Pons (tissue), 1 donor: ENCODE measurements at regions not wholly inside any gene's neighbourhood (a gene's known extent, or its start where the extent isn't known, plus 50 kb on each side); places are given as distances from the start of the nearest gene placed in this dataset.

Experiments
- DNase-seq: peaks from one replicate; pipeline ENCODE4 v3.0.0-alpha.2; 2016; ENCODE audit warnings: low spot score

DNA sequence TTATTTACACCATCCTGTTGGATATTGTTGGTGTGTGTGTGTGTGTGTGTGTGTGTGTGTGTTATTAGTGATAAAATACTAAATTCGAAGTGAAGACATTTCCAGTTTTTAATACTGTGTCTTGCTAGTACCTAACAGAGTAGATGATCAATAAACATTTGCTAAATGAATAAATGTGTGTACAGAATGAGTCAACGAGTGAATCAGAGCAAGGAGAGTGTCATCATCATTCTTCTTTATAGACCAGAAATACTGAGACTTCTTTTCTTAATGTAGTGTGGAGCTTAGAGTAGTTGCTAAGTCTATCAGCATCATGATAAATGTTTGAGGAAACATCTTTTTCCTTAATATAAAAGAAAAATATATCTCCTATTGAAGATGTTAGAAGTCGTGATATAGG is 169.7 kb upstream of the SATB2 start:
- DNase-seq: no peak

DNA sequence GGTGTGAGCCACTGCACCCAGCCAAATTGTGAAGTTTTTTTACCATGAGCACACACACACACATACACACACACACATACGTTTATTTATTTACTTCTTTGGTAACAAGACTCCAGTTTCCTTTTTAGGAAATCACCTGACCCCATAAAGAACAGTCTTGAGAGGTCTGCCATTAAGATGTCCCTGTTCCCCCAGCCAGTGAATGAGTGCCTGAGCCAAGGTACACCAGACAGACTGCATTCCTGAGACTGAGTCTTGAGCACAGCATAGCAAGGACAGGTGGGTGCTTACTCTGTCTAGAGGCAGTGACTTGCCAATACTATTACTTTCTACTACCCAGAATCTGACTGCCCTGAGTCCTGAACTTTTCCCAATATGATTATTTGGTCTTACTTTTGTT is 167.2 kb upstream of the SATB2 start:
- DNase-seq: no peak

DNA sequence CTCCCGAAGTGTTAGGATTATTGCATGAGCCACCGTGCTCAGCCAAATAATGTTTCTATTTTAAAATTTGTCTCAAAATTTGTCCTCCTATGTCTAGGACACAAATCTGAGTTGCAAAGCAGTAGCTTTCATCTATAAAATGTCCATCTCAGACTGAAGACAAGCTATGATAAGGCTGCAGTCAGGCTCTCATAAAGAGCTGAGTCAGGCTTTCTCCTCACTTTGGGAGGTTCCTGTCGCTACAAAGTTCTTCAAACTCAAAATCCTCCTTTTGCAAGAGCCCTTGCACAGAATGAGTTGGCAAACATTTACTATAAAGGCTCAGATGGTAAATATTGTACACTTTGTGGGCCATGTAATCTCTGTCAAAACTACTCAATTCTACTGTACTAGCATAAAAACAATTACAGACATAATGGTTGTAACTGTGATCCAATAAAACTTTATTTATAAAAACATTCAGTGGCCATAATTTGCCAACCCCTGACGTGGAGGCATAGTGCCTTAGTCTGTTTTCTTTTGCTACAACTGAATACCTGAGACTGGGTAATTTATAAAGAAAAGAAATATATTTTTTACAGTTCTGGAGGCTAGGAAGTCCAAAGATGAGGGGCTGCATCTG is 154.9 kb upstream of the SATB2 start:
- DNase-seq: no peak

DNA sequence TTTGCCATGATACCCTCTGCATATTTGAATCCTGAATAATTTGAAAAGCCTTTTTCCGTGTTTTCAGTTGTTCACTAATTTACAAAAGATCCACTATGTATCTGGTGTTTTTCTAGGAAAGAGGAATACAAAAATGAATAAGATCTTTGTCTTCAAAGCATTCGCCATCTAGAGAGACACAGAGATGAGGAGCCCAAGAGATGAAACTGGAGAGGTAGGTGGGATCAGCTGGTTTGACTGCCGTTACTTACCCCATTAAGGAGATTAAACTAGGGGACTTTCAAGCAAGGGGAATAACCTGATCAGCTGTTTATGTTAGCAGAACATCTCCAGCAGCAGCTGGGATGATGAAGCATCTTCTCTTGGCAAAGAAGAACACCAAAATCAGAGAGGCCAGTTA is 150.2 kb upstream of the SATB2 start:
- DNase-seq: peak; percentile 79

DNA sequence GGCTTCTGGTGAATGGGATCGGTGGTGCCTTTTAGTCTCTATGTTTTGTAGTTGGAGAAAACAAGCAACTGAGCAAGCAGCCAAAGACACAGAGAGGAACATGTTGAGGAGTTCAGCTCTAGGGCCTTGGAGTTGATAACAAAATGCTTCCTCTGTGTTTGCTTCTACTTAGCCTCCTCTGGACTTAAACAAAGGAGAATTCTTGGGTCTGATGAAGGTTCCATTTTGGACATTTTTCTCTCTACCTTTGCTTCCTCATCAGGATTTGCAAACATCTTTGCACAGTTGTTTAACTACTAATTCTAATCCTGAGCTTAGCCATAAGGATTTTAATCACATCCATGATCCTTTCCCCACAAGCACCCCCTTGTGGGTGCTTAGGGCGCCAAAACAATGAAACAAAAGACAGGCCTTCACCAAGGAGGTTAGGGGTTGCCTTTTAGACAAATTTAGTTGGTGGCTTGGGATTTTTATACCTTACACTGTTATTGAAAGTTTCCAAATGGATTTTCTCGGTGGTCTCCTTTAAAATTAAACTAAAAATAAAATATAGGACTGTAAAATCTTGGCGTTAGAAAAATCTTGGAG is 148.5 kb upstream of the SATB2 start:
- DNase-seq: peak; percentile 65

DNA sequence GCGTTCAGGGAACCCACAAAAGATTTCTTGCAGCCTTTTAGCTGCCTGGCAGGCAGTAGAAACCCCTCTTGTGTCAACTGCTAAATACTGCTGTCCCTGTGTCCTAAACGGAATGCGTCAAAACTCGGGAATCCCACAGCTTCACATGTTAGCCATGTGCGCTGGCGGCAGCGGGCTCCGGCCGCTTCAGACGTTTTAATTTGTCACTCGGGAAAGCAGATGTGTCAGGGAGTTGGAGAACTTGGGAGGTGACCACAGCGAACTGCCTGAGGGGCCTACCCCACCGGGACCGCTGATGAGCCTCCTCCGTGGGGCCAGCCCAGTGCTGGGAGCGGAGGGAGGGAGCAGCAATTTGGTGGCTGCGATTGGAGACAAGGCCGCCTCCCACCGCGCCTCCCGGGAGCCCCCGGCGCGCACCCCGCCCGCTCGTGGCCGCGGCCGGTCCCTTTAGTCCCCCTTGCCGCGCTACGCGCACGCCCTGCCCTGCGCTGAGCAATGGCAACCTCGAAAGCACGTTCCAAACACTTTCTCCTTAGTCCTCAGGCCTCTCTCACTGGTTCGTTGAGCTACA is 146.1 kb upstream of the SATB2 start:
- DNase-seq: no peak

DNA sequence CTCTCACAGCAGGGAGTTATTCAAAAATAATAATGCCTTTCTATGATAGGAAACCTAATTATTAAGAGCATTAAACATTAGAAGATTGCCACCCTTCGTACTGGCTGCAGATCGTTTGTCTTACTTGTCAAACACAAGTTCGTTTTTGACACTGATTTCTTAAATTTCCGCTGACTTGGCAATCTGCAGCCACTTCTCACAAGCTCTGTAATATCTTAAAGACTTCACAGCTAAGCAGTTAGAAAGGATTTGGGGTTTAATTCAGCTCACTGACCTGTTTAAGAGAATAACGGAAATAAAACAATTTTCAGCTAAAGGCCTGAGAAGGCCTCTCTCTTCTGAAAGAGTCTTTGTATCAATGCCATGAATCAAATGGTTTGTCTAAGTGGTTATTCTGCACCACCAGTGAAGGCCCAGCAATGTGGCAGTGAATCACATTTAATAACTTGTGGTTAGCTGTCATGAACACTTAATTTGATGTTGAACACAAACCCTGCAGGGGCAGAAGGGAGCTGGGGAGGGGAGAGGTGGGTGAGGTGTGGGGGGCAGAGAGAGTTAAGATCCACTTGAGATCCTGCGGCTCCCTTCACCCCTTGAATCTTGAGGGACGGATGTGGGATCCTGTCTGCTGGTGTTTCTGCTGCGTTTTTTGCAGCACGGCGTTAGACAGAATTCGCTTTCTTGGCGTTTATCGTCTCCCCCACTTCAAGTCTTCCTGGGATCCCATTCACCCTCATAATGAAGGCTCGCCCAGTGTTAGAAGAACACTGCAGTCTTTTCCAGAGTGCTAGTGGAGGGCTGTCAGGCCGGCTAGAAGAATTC is 145.4 kb upstream of the SATB2 start:
- peak; percentile 85 for DNase-seq

DNA sequence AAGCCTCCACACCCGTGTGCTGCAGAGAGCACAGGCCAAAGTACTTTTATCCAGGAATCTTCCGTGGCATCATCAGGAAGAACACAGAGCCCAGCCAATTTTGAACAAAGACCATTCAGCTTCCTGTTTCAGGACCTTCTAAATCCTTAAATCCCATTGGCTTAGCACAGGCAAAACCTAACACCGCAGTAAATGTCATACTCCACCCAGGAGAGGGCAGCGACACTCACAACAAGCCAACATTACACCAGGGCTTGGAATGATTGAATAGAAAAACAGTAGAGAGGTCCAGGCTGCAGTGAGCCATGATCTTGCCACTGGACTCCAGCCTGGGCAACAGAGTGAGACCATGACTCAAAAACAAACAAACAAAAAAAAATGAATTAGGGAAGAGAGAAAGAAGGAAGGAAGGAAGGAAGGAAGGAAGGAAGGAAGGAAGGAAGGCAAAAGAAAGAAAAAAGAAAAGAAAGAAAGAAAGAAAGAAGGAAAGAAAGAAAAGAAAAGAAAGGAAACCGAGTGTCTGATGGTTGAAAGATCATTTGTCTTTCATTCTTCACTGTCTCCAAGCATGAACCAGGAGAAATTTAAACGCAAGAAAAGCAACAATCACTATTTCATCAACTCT is 144.6 kb upstream of the SATB2 start:
- DNase-seq: peak; percentile 75

DNA sequence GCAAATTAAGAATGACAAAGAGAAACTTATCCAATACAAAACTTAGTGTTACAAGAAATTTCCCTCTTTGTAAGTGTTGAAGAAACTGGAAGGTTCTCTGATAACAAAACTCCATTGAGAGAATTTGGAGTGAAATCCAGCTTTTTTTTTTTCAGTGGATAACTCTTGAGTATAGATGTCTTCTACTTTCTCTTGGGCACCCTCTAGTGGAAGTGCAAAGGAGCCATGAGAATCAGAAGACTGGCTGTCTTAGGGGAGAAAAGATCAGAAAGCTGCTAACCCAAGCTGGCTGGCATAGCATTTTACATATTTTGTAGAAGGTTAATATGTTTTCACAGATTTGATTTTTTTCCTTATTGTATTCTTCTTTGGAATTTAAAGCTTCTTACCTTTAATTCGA is 138.8 kb upstream of the SATB2 start:
- peak; percentile 64 for DNase-seq

DNA sequence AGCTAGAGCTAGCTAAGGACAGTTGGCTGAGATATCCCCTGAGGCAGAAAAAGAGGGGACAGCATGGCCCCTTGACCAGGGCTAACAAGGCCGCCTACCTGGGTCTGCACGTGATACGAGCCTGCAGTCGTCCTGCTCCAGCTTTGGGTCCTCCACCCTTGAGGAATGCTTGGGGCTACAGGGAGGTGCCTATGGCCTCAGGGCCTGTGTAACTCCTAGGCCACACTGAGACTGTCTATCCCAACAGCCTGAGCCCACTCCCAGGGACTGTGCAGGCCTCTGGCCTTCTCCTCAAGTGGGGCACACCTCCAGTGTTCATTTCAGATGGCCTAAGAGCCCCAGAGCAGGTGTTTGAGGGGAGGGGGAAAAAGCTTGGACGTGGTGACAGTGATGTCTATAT is 136.7 kb upstream of the SATB2 start:
- DNase-seq: no peak

DNA sequence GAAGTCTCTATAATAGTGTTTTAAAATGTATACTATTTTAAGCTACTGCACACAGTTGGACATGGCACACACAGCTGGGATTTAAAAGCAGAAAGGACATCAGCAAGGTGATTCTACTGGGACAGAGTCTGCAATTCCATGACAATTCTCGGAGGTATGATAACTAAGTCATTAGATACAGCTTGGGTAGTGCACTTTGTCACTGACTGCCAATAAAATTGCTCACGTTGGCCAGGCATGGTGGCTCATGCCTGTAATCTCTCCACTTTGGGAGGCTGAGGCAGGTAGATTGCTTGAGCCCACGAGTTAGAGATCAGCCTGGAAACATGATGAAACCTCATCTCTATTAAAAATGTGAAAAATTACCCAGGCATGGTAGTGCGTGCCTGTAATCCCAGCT is 134.1 kb upstream of the SATB2 start:
- DNase-seq: no peak

DNA sequence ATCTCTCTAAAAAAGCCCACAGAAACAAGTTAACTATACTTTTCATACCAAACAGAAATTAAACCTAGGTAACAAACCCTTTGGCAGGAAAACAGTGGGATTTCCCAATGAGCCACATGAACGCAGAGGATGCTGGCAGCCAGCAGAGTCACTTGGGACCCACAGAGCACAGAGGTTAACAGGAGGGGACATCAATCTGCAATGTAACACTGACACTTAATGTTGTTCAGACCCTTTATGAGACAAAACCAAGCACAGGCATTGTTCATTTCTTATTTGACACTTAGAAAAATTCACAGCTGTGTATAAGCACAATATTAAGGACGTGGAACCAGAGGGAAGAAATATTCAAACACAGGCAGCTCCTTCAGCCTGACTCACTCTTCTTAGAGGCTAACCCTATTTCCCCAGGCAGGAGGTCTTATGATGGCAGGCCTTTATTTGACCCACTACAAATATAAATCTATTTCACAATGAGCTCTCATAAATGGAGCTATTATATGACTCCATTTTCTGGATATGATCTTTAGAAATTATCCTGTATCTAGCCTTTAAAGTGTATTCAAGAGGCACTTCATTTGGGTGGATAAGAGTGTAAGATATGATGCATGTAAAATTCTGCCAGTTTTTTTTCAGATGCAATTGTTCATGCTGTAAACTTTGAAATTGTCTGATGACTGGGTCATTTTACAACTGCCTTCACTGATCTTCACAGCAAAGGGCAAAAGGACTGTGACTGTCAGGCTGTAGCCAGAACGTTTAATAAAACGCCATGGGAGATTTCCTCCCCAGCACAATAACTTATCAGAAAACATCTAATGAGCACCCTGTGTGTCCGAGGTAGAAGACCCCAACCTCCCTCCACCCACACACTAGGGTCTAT is 132.8 kb upstream of the SATB2 start:
- DNase-seq: no peak

DNA sequence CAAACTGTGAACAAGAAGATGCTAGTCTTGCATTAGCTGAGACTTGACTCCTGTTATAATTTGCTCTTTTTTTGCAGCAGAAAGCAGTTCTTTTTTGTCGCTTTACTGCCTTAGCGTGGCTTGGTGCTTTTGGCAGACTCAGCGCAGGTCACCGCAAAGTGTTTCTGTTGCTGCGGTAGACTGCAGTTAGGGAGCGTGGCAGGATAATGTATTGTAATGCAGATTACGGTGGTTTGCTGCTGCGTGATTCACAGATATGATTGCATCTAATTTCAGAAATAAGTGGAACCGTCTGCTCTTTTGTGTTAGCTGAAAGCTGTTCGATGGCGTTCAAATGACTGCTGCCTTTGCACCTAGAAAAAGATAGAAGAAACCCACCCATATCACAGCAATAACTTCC is 131.6 kb upstream of the SATB2 start:
- DNase-seq: peak; percentile 30

DNA sequence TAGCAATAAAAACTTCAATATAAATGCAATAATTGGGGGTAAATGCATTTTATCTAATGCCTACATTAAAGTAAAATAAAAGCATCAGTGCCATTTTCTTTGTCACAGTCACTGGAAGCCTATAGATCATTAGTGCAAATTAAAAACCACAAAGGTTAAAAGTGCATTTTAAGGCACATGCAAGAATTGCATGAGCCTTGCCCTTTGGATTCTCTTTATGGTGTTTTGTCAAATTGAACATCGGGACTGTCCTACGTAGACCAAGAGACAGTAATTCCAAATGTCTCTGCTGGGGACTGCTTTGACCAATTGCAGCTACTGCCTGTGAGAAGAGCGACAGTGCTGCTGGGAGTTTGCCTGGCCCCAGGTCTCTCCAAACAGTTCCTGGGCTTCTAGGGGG is 130.3 kb upstream of the SATB2 start:
- DNase-seq: no peak

DNA sequence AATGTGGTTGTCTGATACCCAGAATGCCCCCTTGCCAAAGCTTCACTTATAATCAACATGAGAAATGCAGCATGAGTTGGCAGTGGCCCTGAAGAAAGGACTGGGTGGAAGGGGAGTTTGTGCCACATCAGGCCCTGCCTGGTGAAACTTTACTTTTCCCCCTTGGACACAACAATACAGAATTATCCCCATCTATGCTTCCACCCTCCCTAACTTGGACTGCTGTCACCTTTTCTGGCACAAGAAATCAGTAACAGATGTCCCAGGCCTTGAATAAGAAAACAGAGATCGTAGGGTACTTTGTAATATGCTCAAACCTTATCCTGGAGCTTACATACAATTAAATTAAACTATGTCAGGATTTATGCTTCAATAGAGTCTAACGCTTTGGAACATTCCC is 128.9 kb upstream of the SATB2 start:
- DNase-seq: no peak

DNA sequence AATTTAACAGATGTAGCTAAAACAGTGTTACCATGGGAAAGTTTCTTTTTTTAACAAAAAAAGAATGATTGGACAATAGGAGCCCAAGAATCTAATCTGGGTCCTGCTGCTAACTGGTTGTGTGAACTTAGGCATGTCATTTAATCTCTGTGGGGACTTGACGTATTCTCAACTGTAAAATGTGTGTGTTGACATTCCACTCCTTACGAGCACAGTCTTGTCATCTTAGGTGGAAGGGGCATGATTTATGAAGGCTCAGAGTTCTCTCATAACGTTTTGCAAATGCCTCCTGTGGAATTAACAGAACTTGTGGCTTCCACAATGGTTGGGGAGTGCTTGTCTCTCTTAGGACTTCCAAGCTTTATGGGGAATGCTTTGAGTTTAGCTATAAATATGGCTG is 125.9 kb upstream of the SATB2 start:
- DNase-seq: no peak

DNA sequence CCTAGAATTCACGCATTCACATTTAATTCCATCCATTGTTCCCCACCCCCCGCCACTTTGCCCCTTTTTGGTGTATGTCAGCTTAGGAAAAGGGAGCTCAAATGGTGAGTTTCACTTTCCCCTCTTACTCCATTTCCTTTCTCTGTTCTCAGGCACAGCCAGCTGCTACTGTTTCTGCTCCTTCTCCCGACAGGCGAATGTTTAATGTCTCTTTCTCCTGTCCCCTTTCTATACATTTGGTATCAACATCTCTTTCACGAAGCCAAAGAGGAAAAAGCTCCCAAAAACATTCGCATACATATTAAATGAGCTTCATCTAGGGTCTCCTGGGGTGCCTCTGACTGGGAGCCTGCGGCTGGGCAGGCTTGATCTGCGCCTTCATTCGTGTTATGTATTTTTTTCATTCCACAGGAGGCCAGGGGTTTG is 124.2 kb upstream of the SATB2 start:
- DNase-seq: peak; percentile 51

DNA sequence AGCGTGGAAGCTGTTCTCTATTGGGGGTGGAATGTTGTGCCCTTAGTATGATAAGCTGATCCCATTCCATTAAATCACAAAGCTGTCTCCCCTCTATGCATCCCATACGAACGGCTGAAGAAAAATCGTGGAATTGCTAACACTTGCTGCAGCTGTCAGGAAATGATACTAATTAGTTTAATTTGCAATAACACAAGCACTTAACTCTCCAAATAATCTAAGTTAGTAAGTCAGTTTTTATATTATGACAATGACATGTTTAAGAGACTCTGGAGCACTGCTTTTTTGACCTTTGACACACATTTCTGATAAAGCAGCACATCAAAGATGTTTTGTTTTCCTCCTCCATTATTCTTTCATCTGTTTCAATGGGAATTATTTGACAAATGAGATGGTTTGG is 123.7 kb upstream of the SATB2 start:
- DNase-seq: peak; percentile 56

DNA sequence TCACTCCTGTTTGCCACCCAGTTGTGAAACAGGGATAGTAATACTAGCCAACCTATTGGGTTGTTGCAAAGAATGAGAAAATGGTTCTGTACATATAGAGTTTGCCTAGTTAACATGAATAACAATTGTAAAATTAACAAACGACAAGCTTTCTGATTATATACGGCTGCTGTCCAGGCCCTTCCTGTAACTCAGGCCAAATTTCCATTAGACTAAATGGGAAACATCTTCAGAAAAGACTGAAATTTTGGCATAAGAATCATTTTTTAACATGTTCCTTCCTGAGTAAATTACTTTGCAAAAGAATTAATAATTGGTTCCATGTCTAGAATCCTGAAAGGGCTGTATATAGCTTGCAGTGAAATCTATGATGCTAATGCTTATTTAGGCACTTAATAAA is 117.7 kb upstream of the SATB2 start:
- DNase-seq: no peak

DNA sequence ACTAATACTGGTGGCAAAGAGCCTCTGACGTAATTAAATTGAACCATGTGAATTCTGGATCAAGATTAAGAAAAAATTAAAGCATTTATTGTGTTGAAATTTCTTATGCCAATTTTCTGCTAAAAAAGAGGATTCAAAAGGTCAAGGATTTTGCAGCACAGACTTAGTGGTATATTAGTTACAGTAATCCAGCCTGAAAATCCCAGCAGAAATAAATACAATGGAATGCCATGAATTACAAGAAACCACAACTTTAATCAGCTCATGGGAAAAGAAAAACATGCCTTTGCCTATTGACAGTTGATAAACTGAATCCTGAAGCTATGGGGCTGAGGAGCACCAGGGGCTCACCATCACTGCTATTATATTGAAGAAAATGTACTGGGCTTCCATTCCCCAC is 114.8 kb upstream of the SATB2 start:
- DNase-seq: no peak

DNA sequence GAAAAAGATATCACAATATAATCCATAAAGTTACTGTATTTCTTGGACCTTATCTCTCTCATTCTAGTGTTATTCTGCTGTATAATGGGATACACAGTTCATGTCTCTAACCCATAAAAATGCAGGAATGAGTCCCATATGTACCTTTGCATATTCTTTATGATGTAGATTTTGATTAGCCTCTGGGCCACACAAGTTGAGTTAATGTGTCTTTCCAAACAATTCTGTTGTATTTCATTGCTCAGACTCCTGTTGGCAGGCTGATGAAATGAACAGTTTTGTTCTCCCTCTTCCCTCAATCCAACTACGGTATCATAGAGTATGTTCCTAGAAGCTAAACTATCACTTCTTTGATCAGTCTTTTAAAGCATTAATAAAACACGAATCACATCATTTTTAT is 113.2 kb upstream of the SATB2 start:
- DNase-seq: no peak

DNA sequence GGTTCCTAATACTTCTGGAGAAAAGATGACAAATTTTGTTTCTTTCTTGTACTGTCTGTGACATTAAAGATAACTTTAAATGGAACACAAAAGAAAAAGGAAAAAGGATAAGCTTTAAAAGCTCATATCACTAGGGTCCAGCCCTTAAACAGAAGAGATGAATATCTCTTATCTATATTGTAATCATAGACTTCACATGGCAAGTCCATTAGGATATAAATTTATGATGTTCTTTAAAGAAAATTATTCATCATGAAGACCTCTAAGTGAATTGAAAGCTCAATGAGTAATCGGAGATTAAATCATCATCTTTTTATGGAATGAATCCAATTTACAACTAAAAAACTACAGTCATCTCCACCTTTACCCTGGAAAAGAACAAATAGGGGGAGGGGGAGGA is 111.6 kb upstream of the SATB2 start:
- DNase-seq: no peak
